Omental fat pad (tissue), 3 donors: ENCODE measurements at regions not wholly inside any gene's neighbourhood (a gene's known extent, or its start where the extent isn't known, plus 50 kb on each side); places are given as distances from the start of the nearest gene placed in this dataset.
"Not testable (repeated sequence)": the region's sequence is repeated elsewhere in the genome, so short reads cannot be mapped to it uniquely, and the experiment has no call there.

Experiments
- ATAC-seq: fragments of 150-250 bp; one replicate; pipeline ENCODE4 v1.9.1; 2016; ENCODE audit warnings: mild to moderate bottlenecking, moderate library complexity; ENCODE audit not compliant: low FRiP score
- DNase-seq: peaks from one replicate; pipeline ENCODE4 v3.0.0-alpha.2; 2019; ENCODE audit warnings: low spot score
- TF ChIP-seq, protein P1 (sequence below), 3 donors: fragments of 450-650 bp; IDR thresholded peaks; one replicate each; pipeline ENCODE4 v1.5.1; 2016 to 2017; ENCODE audit warnings: antibody characterized with exemption in 3 of 3, mild to moderate bottlenecking in 3 of 3, moderate library complexity in 2 of 3

DNA sequence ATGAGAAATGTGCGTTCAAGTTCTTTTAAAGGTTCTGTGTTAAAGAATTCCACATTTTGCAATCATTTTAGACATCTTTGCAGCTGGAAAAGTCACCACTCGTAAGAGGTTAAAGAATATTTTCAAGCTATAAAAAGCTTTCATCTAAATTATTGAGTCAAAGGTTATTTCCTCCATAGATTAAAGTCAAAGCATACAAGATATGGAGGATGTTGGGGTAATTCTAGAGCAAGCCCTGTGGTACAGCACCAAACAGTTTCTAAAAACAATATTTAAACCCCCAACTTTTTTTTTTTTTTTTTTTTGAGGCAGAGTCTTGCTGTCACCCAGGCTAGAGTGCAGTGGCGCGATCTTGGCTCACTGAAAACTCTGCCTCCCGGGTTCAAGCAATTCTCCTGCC, 1299.8 kb upstream of the TMEM132C start:
- TF ChIP-seq, protein P1, sequence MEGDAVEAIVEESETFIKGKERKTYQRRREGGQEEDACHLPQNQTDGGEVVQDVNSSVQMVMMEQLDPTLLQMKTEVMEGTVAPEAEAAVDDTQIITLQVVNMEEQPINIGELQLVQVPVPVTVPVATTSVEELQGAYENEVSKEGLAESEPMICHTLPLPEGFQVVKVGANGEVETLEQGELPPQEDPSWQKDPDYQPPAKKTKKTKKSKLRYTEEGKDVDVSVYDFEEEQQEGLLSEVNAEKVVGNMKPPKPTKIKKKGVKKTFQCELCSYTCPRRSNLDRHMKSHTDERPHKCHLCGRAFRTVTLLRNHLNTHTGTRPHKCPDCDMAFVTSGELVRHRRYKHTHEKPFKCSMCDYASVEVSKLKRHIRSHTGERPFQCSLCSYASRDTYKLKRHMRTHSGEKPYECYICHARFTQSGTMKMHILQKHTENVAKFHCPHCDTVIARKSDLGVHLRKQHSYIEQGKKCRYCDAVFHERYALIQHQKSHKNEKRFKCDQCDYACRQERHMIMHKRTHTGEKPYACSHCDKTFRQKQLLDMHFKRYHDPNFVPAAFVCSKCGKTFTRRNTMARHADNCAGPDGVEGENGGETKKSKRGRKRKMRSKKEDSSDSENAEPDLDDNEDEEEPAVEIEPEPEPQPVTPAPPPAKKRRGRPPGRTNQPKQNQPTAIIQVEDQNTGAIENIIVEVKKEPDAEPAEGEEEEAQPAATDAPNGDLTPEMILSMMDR (IDR thresholded peaks at IDR 0.05): no peak
- DNase-seq (no peak), ATAC-seq (no peak)

DNA sequence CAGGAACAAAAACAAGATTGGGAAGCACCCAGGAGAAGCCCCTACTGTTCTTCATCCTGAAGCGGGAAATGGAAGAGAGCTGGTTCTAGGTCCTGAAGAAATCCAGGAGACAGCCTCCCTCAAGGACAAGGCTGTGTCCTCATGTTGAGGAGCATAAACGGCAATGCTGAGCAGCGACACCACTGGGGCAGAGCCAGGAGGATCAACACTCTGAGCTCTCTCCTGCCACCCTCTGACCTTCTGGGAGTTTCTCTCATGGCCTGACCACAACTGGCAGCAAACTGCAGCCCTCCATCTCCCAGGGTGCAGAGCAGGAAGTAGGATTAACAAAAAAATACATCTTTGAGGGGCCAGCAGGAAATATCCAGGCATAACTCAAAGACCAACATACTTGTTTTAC, 1292.2 kb upstream of the TMEM132C start:
- no peak for ATAC-seq
- DNase-seq: no peak
- TF ChIP-seq, protein P1 (IDR thresholded peaks at IDR 0.05): no peak

DNA sequence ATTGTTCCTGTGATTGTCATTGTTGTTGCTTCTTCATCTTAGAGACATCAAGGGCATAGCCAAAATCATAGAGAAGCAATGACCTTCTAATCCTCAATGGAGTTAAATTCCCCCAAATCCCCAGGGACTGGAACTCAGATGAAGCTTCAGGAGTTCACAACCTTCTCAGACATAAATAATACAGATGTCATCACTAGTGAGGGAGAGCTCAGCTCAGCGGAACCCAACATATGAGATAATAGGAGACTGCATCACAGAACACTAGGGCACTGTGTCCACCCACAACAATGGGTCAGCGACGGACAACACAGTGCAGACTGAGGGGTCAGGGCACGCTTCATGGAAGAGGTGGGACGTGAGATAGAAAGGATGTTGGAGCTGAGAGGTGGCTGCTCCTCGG, 1290.4 kb upstream of the TMEM132C start:
- no peak for ATAC-seq
- TF ChIP-seq, protein P1 (IDR thresholded peaks at IDR 0.05): no peak

DNA sequence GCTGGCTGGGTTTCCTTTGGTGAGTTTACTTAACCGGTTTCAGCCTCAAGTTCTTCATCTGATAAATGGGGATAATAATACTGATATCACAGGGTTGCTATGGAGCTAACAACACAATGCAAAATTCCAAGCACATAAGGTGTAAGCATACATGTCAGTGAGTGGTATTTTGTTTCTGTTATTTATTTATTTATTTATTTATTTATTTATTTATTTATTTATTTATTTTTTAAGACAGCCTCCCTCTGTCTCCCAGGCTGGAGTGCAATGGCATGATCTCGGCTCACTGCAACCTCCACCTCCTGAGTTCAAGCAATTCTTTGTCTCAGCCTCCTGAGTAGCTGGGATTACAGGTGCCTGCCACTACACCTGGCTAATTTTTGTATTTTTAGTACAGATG, 1287.4 kb upstream of the TMEM132C start:
- ATAC-seq: not testable (repeated sequence)

More for the DNA sequence above, 1290.4 kb upstream of the TMEM132C start:
- DNase-seq: no peak

DNA sequence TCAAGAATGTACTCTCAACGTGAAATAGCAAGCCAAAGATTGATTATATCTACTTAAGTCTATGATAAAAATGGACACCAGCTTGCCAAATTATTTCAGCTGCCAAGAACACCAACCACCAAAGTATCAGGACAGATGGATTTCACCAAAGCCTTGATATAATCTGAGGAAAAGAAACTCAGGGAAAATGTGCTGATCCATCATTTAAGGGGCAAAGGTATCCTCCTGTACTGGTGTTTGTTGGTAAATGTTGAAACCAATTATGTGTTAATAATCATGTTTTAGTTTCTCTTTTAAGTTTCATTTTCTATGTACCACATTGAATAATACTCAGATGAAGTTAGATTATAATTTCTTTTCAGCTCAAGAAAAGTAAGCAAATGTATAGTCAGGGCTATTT, 1284.3 kb upstream of the TMEM132C start:
- ATAC-seq (no peak), DNase-seq (no peak)
- TF ChIP-seq, protein P1 (IDR thresholded peaks at IDR 0.05): no peak

More for the DNA sequence above, 1287.4 kb upstream of the TMEM132C start:
- DNase-seq: not testable (repeated sequence)

DNA sequence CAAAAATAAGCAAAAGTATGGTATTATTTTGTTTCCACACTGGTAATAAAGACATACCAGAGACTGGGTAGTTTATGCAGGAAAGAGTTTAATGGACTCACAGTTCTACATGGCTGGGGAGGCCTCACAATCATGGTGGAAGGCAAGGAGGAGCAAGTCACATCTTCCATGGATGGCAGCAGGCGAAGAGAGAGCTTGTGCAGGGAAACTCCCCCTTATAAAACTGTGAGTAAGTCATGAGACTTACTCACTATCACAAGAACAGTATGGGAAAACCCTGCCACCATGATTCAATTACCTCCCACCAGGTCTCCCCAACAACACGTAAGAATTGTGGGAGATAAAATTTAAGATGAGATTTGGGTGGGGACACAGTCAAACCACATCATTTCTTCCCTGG, 1283.2 kb upstream of the TMEM132C start:
- DNase-seq, ATAC-seq: not testable (repeated sequence)

DNA sequence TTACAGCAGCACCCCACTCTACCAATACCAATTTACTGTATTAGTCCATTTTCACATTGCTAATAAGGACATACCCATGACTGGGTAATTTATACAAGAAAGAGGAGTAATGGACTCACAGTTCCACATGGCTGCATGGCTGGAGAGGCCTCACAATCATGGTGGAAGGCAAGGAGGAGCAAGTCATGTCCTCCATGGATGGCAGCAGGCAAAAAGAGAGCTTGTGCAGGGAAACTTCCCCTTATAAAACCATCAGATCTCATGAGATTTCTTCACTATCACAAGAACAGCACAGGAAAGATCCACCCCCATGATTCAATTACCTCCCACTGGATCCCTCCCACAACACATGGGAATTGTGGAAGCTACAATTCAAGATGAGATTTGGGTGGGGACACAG, 1281.3 kb upstream of the TMEM132C start:
- DNase-seq, ATAC-seq: not testable (repeated sequence)

DNA sequence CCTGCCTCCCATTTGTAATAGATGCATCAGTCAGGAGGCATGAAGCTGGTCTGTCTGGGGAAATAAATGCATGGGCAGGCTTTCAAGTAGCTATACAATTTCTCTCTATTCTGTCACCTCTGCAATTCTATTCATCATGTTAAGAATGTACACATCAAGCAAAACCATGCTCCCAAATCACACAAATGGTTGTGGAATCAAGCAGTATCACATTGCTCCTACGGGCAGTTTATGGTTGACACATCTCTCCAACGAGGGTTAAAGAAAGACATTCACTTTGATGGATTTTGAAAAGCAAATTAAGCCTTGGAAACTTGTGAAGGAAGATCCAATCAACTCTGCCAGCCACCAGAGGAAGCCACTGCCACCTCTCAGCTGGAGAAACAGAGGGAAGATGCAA, 1277.4 kb upstream of the TMEM132C start:
- no peak for DNase-seq
- ATAC-seq: no peak
- TF ChIP-seq, protein P1 (IDR thresholded peaks at IDR 0.05): no peak

DNA sequence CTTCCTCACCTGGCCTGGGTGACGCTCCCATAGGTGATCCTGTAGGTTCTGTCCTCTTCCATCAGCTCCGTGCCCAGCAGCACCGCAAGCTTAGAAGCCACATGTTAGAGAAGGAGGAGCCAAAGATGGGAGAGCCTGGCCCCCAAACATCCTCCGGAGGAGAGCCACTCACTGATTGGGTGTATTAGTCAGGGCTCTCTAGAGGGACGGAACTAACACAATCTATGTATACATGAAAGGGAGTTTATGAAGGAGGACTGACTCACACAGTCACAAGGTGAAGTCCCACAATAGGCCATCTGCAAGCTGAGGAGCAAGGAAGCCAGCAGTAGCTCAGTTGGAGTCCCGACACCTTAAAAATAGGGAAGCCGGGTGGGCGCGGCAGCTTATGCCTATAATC, 1273.1 kb upstream of the TMEM132C start:
- DNase-seq (no peak), ATAC-seq (no peak)
- TF ChIP-seq, protein P1 (IDR thresholded peaks at IDR 0.05): no peak
